Stimulated activated naive CD4-positive, alpha-beta T cell treated with Interleukin-2 at 50 U/mL for 16 hours (primary cell): ENCODE measurements at regions not wholly inside any gene's neighbourhood (a gene's known extent, or its start where the extent isn't known, plus 50 kb on each side); places are given as distances from the start of the nearest gene placed in this dataset.

Experiments
- DNase-seq: peaks from one replicate; lab custom pipeline; 2025; lab: John Stamatoyannopoulos, UW

GRCh38 chr13:104854698-104855097, 1680.8 kb downstream of the EFNB2 start:
- no peak for DNase-seq

- DNase-seq: no peak
Measured at GRCh38 chr13:104854007-104854406, 1681.5 kb downstream of the EFNB2 start.

GRCh38 chr13:104847922-104848321, 1687.5 kb downstream of the EFNB2 start:
- DNase-seq: no peak

GRCh38 chr13:104843401-104843800, 1692.1 kb downstream of the EFNB2 start:
- no peak for DNase-seq

- no peak for DNase-seq
Measured at GRCh38 chr13:104841110-104841509, 1694.4 kb downstream of the EFNB2 start.

GRCh38 chr13:104837756-104838155, 1697.7 kb downstream of the EFNB2 start:
- DNase-seq: no peak

GRCh38 chr13:104833221-104833620, 1702.2 kb downstream of the EFNB2 start:
- no peak for DNase-seq

GRCh38 chr13:104832231-104832630, 1703.2 kb downstream of the EFNB2 start:
- no peak for DNase-seq

- DNase-seq: no peak
Measured at GRCh38 chr13:104831831-104832230, 1703.6 kb downstream of the EFNB2 start.

- DNase-seq: no peak
Measured at GRCh38 chr13:104823709-104824108, 1711.8 kb downstream of the EFNB2 start.

GRCh38 chr13:104823071-104823470, 1712.4 kb downstream of the EFNB2 start:
- no peak for DNase-seq

GRCh38 chr13:104817271-104817670, 1718.2 kb downstream of the EFNB2 start:
- no peak for DNase-seq

GRCh38 chr13:104816726-104817125, 1718.7 kb downstream of the EFNB2 start:
- DNase-seq: no peak

GRCh38 chr13:104810242-104810641, 1725.2 kb downstream of the EFNB2 start:
- no peak for DNase-seq

GRCh38 chr13:104809483-104809882, 1726.0 kb downstream of the EFNB2 start:
- DNase-seq: no peak

GRCh38 chr13:104805346-104805745, 1730.1 kb downstream of the EFNB2 start:
- no peak for DNase-seq

- no peak for DNase-seq
Measured at GRCh38 chr13:104799152-104799551, 1732.9 kb upstream of the SLC10A2 start.

- DNase-seq: no peak
Measured at GRCh38 chr13:104798486-104798885, 1732.3 kb upstream of the SLC10A2 start.

GRCh38 chr13:104796581-104796980, 1730.4 kb upstream of the SLC10A2 start:
- DNase-seq: no peak

GRCh38 chr13:104785952-104786351, 1719.7 kb upstream of the SLC10A2 start:
- no peak for DNase-seq

GRCh38 chr13:104784891-104785290, 1718.7 kb upstream of the SLC10A2 start:
- no peak for DNase-seq

GRCh38 chr13:104782741-104783140, 1716.5 kb upstream of the SLC10A2 start:
- no peak for DNase-seq

GRCh38 chr13:104779311-104779993, 1713.2 kb upstream of the SLC10A2 start:
- no peak for DNase-seq

- DNase-seq: no peak
Measured at GRCh38 chr13:104773775-104774174, 1707.6 kb upstream of the SLC10A2 start.
